Activated T-helper 9 cell treated with anti-CD3 and anti-CD28 coated beads, Interleukin-2, amount 50 U/mL, for 16 hours (primary cell): ENCODE measurements at regions not wholly inside any gene's neighbourhood (a gene's known extent, or its start where the extent isn't known, plus 50 kb on each side); places are given as distances from the start of the nearest gene placed in this dataset.

Source experiments
- DNase-seq: peaks from one replicate; pipeline ENCODE4 v3.0.0-alpha.2; 2020; ENCODE audit warnings: low read depth

DNA sequence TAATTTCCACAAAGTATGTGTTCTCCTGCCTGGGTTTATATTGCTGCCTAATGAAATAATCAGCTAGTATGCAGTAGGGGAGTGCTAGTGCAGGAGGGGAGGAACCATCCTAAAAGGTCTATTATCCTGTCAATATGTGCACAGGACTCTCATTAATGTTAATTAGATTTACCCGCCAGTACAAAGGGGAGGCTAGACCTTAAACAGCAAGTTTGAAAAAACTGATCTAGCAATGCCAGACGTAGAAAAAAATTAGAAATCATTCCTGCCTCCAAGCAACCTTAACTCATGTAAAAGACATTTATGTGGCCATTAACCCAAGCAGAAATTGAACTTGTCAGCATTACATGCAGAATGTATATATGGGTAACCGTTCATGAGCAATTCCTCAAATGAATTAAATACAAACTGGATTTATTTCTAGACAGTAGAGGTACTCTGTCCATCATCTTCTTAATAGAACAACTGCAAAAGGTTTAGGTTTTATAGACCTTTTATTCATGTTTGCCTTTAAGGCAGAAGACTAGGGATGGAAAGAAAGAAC, 294.3 kb upstream of the TENM3 start:
- no peak for DNase-seq

DNA sequence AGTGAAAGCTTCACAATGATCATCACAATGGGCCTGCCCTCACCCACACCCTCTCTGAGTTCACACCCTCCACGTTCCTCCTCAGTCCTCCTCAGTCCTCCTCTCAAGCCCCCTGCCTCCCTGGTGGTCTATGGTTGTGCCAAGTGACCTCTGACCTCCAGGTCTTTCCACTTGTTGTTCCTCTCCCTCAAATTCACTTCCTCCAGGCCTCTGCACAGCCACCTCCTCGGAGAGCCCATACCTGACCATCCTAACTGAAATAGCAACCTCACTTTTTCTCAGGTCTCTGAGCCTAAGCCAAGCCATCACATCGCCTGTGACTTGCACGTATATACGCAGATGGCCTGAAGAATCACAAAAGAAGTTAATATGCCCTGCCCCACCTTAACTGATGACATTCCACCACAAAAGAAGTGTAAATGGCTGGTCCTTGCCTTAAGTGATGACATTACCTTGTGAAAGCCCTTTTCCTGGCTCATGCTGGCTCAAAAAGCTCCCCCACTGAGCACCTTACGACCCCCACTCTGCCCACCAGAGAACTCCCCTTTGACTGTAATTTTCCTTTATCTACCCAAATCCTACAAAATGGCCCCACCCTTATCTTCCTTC, 293.4 kb upstream of the TENM3 start:
- DNase-seq: no peak

- no peak for DNase-seq
Observed at GRCh38 chr4:181950372-181951127, 292.7 kb upstream of the TENM3 start.

DNA sequence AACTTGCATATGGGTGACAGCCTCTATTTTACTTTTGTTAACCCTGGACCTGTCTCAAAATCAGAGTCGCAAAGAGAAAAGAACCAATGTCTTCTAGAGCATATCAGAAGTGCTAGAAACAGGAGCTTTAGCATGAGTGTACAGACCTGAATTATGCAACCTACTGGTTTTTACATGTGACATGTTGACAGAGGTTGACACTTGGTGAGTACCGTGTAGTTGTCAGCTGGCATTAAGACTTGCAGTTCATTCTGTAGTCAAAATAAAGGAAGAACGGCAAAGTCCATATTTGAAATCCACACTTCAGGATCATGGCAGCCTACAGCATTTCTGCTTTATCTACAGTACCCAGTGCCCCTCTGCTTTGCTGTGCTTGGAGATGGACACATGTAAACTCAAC, 291.9 kb upstream of the TENM3 start:
- DNase-seq: no peak

DNA sequence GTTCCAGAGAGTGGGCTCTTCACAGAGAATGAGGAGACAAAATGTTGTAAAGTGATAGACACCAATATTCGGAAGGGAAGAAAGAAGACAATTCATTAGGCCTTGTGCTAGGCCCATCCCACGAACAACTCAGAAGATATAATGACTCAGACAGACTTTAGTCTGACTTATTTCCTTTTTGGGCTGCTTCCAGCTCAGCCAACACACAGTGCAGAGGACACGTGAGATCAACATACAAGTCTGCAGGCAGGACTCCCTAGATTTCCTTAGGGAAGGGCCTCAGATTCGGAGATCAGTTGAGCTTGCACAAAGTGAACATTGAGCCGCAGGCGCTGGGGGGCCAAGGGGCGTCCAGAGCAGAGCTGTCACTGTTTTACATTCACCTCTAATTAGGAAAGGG, 290.7 kb upstream of the TENM3 start:
- no peak for DNase-seq

DNA sequence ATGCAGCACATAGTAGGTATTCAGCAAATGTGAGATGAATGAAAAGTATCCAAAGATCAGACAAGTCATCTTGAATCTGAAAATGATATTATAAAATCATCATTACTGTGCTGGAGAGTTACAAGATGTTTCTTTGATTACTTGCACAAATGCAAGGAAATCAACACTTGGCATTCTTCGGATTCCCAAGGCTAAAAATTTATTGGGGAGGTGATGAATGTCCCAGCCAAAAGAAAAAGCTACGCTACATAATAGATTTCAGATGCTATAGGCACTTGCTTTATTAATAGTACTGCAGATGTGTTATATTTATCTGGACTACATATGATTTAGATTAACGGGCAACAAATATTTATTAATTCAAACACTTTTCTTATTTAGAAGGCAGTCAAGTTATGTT, 286.7 kb upstream of the TENM3 start:
- no peak for DNase-seq

GRCh38 chr4:181957088-181957487, 286.1 kb upstream of the TENM3 start:
- no peak for DNase-seq

DNA sequence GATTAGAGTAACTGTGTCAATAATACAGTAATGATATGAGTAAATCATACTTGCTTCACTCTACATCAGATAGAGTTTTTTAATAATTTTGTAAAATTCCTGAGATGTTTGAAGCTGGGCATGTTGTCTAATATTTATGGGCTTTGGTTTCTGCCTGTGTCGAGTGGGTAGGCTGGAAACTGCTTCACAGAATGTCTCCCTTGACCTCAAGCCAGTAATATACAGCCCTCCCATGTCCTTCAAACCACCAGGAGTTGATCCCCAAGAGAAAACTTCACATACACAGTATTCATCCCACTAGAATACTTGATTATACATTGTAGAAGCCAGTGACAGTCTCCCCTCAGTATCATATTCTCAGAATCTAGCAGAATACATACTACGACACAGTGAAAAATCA, 284.8 kb upstream of the TENM3 start:
- no peak for DNase-seq

DNA sequence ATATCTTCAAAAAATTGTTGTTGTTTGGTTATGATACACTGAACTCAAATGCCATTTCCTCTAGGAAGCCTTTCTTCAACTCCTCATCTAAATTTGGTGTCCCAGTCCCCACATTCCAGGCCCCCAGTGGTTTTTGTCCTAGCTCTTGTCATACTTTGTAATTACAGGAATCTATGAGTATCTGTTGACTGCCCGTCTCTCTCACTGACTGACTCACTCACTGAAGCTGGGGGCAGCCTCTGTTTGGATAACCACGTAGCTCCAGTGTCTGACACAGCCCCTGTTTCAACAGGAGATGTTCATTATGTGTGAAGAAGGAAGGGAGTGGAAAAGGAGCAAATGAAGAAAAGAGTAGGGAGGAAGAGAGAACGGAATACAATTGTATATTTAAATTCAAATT, 284.1 kb upstream of the TENM3 start:
- no peak for DNase-seq

DNA sequence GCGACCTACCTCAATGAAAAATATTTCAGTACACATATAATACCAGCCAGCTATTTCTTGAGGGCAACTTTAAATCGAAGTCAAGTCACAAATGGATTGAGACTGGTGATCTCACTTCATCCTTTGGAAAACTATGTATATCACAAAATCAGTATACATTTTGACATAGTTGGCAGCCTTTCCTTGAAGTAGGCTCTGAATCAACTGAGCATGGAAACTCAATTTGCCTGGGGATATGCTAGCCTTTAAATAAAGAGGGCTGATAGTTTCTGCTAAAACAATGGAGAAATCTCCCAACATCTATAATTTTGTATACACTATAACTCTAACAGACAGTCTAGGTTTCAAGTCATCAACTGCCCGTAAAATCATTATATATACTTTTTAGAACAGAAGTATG, 282.8 kb upstream of the TENM3 start:
- DNase-seq: no peak

- no peak for DNase-seq
Observed at GRCh38 chr4:181962321-181962720, 280.9 kb upstream of the TENM3 start.

GRCh38 chr4:181964731-181965130, 278.5 kb upstream of the TENM3 start:
- no peak for DNase-seq

DNA sequence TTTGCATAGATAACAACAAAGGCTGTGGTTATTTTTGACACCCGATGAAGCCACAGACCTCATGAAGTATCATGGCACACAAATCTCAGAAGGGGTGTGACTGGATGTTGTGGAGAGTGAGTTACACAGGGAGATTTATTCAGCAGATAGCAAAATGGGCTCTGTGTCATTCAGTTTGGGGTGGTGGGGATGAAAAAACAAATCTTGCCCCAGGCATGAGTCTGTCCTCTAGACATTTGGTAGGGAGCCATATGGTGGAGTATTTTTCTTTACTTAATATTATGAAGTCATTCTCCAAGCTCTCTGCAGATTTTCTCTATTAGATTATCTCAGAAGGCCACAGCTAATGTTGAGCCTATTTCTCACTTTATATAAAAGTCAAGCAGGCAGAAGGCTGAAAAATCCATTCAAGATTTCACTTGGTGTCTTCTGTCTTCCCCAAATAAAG, 277.1 kb upstream of the TENM3 start:
- no peak for DNase-seq

- no peak for DNase-seq
Observed at GRCh38 chr4:181967401-181967800, 275.8 kb upstream of the TENM3 start.

- DNase-seq: no peak
Observed at GRCh38 chr4:181968371-181968770, 274.8 kb upstream of the TENM3 start.

DNA sequence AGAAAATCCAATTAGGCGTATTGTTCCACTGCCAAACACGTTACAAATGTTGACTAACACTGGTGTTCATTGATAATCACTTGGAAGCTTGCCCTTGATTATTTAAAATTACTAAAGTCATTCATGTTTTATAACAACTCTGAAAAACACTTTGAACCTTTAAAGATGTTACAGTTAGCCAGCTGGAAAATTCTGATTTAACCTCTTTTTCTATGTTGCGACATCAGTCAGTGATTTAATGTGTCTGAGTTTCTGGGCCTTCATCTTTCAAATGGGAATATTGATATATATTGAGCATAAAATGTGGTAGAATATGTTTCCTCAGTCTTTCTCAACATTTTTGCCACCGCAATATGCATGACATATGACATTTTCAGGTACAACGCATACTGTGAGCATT, 274.1 kb upstream of the TENM3 start:
- DNase-seq: no peak

DNA sequence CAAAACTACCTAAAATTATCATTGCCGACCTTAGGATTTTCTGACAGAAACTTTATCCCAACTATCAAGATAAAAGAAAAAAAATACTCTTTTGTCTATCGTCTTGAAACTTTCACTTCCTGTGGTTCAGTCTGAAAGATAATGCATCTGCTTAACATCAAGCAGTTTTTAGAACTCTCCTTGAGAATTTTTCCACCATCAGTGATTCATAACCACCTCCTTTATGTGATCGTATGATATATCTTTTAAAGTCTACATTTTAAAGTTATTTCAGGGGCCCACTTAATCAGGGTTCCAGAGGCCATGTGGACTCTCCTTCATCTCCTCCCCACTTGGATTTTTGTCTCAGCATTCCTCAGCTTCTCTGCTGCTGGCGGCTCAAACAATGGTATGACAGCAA, 272.8 kb upstream of the TENM3 start:
- DNase-seq: no peak

- no peak for DNase-seq
Observed at GRCh38 chr4:181971411-181971810, 271.8 kb upstream of the TENM3 start.

DNA sequence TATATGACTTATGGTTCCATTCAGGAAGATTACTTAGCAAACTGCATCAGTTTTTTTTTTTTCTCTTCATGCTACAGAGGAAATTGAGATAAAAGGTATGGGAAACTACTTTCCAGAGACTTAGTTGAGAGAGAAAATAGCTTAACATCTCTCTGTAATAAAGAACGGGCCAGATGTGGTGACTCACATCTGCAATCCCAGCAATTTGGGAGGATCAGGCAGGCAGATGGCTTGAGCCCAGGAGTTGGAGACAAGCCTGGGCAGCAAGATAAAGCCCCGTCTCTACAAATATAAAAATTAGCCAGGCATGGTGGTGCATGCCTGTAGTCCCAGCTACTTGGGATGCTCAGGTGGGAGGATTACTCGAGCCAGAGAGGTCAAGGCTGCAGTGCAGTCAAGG, 271.2 kb upstream of the TENM3 start:
- no peak for DNase-seq

DNA sequence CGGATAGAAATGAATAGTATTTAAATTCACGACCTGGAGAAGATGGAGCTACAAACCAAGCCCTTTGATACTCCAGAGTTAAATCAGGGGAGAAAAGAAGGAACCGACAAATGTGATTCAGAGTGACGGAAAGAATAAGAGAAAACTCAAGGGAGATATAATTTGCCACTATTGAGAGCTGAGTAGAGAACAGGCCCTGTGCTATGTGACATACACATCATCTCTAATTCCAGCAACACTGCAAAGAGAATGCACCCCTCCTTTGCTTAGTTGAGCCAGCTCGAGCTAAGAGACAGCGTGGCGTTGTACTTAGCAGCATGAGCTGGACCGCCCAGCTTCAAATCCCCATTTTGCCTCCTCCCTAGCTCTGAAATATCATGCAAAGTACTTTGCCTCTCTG, 266.4 kb upstream of the TENM3 start:
- no peak for DNase-seq

DNA sequence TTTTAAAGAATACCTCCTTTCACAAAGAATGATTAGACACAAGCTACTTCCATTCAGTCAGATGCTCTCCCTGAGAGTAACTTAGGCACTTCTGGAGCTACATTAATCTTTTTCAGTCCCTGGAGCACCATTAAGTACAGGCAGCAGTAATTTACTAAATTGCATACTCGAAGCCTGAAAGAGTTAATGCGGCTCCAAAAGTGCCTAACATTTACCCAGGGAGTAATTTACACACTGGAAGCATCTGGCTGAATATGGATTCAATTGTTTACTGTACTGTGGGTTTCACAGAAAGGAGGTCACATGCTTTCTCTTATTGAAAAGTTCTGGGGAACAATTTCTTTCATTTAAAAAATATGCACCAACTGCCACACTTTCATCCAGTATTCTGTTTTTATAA, 260.8 kb upstream of the TENM3 start:
- DNase-seq: no peak

DNA sequence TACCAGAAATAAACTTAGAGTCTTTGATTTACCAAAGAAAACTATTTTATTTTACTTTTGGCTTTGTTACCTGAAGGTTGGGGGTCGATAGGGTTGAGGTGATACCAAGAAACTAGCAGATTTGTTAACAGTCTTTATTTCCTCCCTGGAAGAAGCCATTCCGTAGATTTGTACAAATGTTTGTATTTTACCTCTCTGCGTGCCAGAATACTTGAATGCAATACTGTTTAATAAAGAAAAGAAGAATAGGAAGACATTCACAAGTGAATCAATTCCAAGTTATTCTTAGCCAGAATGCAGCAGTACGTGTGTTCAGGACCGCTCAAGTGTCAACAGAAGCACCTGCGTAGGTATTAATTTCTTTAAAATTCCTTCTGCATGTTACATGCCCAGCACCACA, 260.3 kb upstream of the TENM3 start:
- no peak for DNase-seq

- no peak for DNase-seq
Observed at GRCh38 chr4:181987392-181987791, 255.8 kb upstream of the TENM3 start.

- DNase-seq: no peak
Observed at GRCh38 chr4:181989071-181989470, 254.1 kb upstream of the TENM3 start.
